ENCODE measurements at regions not wholly inside any gene's neighbourhood (a gene's known extent, or its start where the extent isn't known, plus 50 kb on each side); places are given as distances from the start of the nearest gene placed in this dataset.
A peak's percentile ranks its signal among the peaks of the same experiment; 100 is the strongest.

- TF ChIP-seq POLR2AphosphoS5 (IDR thresholded peaks at IDR 0.05) (peak; percentile 45), CTCF (IDR thresholded peaks at IDR 0.05) (peak in 1 of 4 experiments; percentile 15)
These were observed 87.0 kb downstream of the GLUL start for GRCh38 chr1:182304627-182305026.
